GM18907 (cell line): ENCODE measurements at regions not wholly inside any gene's neighbourhood (a gene's known extent, or its start where the extent isn't known, plus 50 kb on each side); places are given as distances from the start of the nearest gene placed in this dataset.

ENCODE experiments used
- ATAC-seq: cut with Tn5 transposase; IDR thresholded peaks from one replicate; pipeline ENCODE4 v1.9.1; 2021; ENCODE audit warnings: mild to moderate bottlenecking, moderate library complexity; ENCODE audit not compliant: unreplicated experiment

DNA sequence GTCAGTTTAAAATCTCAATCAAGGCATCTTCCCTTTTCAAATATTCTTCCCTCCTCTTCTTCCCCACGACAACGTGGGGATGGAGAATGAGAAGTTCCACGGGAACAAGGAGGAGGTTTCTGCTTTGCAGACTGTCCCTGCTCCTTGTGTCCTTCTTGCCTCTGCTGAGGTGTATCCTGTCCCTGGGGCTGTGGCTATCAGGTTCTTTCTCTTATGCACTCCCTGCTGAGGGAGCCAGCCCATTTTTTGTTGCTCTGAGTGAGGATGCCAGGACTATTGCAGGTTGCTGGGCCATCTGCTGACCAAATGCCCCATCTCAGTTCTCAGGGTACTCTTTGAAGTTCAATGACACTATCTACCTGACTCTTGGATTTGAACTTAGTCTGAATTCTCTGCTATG is 533.6 kb downstream of the RNF144B start:
- no peak for ATAC-seq

- ATAC-seq: no peak
Measured at GRCh38 chr6:18931086-18931485, 543.9 kb downstream of the RNF144B start.

DNA sequence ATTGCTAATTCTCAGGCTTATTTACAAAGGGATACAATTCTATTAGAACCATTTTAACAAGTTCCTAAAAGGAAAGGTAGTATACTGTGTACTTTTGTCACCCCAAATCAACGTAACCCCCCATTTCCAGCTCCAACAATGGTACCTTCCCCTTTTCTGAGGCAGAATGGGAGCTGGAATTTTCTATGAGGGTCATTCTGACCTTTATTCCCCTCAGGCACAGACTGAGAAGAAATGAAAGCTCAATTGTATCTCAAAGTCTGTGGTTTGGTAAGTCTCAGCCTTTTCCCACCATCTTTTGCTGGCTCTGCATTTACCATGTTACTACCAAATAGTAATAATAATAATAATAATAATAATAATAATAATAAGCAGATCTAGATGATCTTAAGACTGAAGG is 571.0 kb downstream of the RNF144B start:
- ATAC-seq: no peak

- no peak for ATAC-seq
Measured at GRCh38 chr6:18961566-18961965, 574.4 kb downstream of the RNF144B start.

GRCh38 chr6:18962361-18962905 is 575.3 kb downstream of the RNF144B start:
- ATAC-seq: no peak

DNA sequence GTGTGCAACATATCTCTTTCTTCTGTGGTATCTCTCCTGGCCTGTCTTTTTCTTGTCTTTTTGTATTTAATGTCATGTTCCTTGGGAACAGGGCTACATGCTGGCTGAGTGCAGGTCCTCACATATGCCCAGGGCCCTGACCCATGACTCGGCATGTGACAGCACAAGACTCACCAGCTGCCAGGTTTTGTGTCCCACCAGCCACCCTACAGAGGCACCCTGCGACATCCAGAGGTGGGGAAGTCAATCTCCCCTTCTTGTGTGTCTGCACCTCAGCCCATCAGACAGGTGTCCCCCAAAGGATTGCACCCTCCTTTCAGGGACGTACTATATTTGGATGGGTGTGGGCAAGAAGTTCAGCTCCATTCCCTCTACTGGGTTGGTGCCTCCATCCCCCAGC is 576.3 kb downstream of the RNF144B start:
- no peak for ATAC-seq

GRCh38 chr6:18973251-18973650 is 586.1 kb downstream of the RNF144B start:
- ATAC-seq: no peak

- ATAC-seq: no peak
Measured at GRCh38 chr6:18976091-18976490, 588.9 kb downstream of the RNF144B start.

DNA sequence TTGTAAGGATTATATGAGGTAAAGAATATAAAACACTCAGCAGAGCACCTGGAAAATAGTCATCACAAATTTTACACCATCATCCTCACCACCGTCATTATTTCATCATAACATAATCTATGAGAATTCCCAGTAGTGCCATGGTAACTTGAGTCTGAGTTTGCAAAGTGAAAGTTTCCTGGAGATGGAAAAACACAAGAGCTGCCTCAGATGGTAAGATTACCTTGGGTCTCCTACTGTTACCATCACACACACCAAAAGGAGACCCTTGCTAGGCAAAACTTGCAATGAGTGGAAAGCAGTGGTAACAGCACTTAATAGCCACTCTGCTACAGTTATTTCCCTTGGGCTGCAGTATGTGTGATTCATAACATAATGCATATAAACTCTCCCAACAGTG is 589.8 kb downstream of the RNF144B start:
- ATAC-seq: no peak

GRCh38 chr6:18978337-18979128 is 591.4 kb downstream of the RNF144B start:
- no peak for ATAC-seq

DNA sequence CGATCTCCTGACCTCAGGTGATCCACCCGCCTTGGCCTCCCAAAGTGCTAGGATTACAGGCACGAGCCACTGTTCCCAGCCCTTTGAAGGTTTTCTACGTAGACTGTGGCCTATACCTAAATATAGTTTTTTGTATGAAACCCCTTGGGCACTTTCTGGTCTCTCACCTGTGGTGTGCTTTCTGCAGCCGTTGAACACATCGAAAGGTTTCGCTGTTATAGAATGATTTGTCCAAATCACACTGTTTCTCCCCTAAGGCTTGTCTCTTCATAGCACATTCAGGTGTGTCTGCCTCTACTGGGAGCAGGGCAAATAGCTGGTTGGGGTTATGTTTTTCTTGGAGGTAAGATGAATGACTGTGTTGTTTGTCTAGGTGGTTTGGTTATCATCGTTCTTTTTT is 597.9 kb downstream of the RNF144B start:
- ATAC-seq: no peak

DNA sequence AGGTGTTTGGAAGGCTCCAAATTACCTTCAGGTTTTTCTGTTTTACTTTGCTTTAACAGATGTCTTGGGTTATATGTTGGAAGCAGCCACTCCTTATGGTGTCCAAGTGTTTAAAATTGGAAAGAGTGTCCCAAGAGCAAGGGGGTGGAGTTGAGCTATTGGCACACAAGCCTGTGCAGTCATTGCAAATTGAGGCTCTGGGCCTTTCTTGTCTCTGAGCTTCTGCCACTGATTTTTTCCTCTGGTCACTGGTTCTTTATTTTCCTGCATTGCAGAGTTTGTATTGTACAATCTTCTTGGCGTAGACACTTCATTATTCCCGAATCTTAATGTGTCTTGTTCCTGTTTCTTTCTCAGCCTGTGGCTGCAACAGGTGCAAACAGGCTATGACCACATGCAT is 598.8 kb downstream of the RNF144B start:
- ATAC-seq: no peak

- ATAC-seq: no peak
Measured at GRCh38 chr6:18988636-18989035, 601.5 kb downstream of the RNF144B start.

DNA sequence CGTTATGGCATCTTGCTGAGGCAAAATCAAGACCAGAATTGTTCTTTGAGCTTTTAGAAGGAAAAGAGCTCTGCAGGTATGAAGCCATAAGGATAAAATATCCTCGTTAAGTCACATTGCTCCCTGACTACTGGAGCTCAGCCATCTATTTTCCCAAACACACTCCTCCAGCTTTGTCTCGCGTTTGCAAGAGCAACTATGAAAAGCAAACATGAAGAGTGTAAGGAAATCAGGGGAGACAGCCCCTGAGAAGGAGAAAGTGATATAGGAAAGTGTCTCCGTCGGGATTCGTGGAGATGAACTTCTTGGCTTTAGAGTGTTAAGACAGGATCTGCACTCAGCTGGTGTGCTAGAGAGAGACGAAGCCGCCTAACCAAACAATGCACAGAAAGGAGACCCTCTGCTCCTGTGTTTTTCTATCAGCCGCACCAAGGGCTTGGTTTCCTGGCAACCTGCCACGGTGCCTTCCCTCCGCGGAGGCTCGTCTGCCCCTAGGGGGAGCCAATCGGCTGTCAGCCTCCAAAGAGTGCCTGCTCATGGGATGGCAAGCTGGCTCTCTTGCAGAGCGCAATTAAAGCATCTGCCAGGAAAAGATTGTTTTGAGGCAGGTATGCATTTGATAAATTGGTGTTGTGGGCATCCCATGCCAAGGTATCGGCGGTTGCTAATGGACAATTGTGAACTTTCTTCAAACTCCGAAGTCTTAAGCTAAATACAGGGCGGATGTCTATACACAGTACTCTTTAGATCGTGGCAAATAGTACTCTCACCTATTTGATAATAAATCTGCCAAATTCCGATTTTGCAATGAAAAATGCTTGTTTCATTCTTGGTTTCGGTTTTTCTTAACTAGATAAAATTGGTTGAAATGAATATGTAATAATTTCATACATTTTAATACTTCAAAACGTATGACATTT is 603.2 kb downstream of the RNF144B start:
- ATAC-seq: peak; percentile 88

DNA sequence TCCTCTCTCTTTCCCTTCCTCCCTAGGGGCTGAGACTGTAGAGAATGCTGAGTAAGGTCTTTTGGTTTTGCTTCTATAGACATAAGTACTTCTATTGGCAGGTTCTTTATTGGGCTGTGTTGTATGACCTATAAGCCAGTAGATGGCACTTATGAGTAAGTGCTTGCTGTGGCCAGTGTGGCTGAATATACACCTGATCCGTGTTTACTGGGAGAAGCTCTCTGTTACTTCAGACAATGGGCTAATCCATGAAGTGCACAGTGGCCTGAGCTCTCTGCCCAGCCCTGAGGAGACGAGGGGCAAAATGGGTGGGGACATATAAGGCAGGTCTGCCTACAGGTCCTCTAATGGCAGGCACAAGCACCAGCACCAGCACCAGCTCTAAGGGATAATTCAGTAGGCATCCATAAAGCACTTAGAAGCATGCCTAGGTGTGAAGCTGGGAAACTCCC is 610.3 kb downstream of the RNF144B start:
- peak; percentile 98 for ATAC-seq

DNA sequence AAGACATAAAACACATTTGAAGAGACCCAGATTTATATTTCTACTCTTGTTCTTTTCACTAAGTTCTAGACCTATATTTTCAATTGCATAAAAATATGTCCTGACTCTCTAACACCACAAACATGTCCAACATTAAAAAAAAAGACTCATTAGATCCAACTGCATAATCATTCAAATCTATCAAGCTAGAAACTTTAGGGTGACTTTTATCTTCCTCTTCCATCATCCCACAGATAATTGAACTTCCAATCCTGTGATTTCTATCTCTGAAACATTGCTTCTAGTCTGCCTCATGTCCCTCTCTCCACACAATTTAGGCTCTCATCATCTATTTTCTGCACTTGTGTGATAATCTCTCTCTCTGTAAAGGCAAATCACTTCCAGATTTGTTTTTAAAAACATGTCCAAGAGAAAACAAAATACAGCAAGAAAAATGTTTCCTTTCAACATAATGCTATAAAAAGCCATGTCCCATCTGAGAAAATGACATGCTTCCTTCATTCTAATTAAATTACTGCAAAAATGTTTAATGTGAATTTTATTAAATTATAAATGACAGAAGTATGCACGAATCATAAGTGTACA is 615.9 kb downstream of the RNF144B start:
- no peak for ATAC-seq

DNA sequence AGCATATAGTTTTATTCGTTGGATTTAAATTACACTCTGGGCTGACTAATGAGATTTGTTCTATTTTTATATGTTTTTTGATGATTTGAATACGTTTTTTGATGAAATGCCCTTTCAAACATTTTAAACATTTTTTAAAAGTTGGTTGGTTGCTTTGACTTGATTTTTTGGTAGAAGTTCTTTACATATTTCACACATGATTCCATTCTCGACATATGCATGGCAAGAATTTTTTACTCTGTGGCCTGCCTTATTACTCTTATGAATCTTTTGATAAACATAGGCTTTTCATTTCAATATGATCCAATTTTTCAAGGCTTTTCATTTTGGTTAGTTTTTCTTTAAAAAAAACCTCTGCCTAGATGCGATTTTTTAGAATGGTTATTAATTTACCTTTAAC is 617.0 kb downstream of the RNF144B start:
- ATAC-seq: no peak

GRCh38 chr6:19009769-19010168 is 622.6 kb downstream of the RNF144B start:
- ATAC-seq: no peak

DNA sequence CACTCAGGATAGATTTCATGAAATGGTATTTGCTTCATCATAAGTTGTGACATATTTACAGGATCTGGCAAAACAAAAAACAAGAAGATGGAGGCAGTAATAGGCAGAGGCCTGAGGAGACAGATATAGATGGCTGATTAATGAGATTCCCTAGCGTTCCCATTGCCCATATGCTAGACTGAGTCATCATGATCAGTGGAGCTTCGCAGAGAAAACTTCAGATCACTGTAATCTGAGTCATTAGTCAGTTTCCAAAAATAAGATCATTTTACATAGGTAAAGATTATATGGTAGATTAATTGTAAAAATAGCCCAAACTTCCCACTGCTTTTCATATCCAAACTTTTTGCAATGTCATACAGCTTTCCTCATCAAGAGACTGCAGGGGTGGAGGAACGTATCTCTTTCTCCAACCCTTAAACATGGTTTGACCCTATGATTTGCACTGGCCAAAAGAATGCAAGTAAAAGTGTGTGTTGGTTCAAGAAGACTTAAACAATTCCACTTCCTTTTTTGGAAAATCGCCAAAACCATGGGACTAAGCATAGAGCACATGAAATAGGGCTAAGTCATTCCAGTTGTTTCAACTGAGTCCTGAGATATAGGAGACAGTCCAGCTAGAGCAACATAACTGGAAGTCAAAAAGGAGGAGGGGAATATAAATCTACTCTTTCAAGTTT is 626.0 kb downstream of the RNF144B start:
- ATAC-seq: no peak

DNA sequence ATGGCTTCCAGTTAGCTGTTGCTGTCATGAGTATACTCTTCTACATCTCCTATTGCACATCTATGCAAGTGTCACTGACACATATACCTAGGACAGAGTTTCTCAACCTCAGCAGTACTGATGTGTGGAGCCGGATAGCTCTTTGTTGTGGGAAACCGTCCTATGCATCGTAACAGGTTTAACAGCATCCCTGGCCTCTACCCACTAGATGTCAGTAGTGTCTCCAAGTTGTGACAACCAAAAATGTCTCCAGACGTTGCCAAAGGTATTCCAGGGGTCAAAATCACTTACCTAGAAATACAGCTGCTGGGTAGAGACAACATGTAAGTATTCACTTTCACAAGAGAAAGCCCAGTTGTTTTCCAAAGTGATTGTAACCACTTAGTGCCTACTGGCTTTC is 637.6 kb downstream of the RNF144B start:
- ATAC-seq: no peak

DNA sequence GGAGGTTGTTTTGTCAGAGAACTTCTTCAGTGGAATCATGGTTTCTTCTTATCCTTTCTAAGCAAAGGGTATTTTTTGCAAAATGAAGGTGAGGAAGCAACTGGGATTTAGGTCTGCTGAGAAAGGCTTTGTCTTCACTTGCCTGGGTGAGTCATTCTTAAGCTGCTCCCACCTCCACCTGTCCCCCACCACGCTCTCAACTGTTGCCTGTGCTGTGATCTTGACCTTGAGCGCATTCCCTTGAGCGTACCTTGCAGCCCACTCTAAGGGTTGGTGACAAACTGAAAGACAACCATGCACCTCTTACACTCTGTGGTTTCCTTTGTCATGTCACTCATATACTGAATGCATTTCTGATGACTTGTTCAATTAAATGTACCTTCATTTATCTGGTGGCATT is 641.1 kb downstream of the RNF144B start:
- ATAC-seq: no peak
